ENCODE measurements at regions not wholly inside any gene's neighbourhood (a gene's known extent, or its start where the extent isn't known, plus 50 kb on each side); places are given as distances from the start of the nearest gene placed in this dataset.
"Not testable (repeated sequence)": the region's sequence is repeated elsewhere in the genome, so short reads cannot be mapped to it uniquely, and the experiment has no call there.

GRCh38 chr10:65052111-65052510, 1530.9 kb downstream of the REEP3 start:
- not testable (repeated sequence) for H3K36me3 ChIP-seq (ENCODE audit: control insufficient read depth, insufficient read depth, low read length); H3K4me3 ChIP-seq (ENCODE audit: low read depth, low read length); H3K4me1 ChIP-seq (ENCODE audit: control insufficient read depth, insufficient read depth, low read length); H3K9me3 ChIP-seq (ENCODE audit: control insufficient read depth, insufficient read depth, low read length); H3K27ac ChIP-seq (ENCODE audit: low read depth, low read length); H3K27me3 ChIP-seq (ENCODE audit: control insufficient read depth, insufficient read depth, low read length); H3K9ac ChIP-seq (ENCODE audit: low read depth, low read length)

GRCh38 chr10:65053397-65053796, 1532.2 kb downstream of the REEP3 start:
- not testable (repeated sequence) for H3K27ac ChIP-seq (ENCODE audit: low read depth, low read length); H3K36me3 ChIP-seq (ENCODE audit: control insufficient read depth, insufficient read depth, low read length); H3K4me3 ChIP-seq (ENCODE audit: low read depth, low read length); H3K9ac ChIP-seq (ENCODE audit: low read depth, low read length); H3K9me3 ChIP-seq (ENCODE audit: control insufficient read depth, insufficient read depth, low read length); H3K4me1 ChIP-seq (ENCODE audit: control insufficient read depth, insufficient read depth, low read length); H3K27me3 ChIP-seq (ENCODE audit: control insufficient read depth, insufficient read depth, low read length)

- not testable (repeated sequence) for H3K9me3 ChIP-seq (ENCODE audit: control insufficient read depth, insufficient read depth, low read length); H3K4me3 ChIP-seq (ENCODE audit: low read depth, low read length); H3K27me3 ChIP-seq (ENCODE audit: control insufficient read depth, insufficient read depth, low read length); H3K4me1 ChIP-seq (ENCODE audit: control insufficient read depth, insufficient read depth, low read length); H3K36me3 ChIP-seq (ENCODE audit: control insufficient read depth, insufficient read depth, low read length); H3K9ac ChIP-seq (ENCODE audit: low read depth, low read length); H3K27ac ChIP-seq (ENCODE audit: low read depth, low read length)
Measured at GRCh38 chr10:65053831-65054351, 1532.7 kb downstream of the REEP3 start.

GRCh38 chr10:65054701-65055100, 1533.5 kb downstream of the REEP3 start:
- H3K4me3 ChIP-seq (ENCODE audit: low read depth, low read length); H3K4me1 ChIP-seq (ENCODE audit: control insufficient read depth, insufficient read depth, low read length); H3K9me3 ChIP-seq (ENCODE audit: control insufficient read depth, insufficient read depth, low read length); H3K27me3 ChIP-seq (ENCODE audit: control insufficient read depth, insufficient read depth, low read length); H3K36me3 ChIP-seq (ENCODE audit: control insufficient read depth, insufficient read depth, low read length); H3K9ac ChIP-seq (ENCODE audit: low read depth, low read length); H3K27ac ChIP-seq (ENCODE audit: low read depth, low read length): not testable (repeated sequence)

- Histone ChIP-seq H3K4me3 (ENCODE audit: low read depth, low read length) (no peak overlapping the region), H3K27ac (ENCODE audit: low read depth, low read length) (no peak overlapping the region), H3K9ac (ENCODE audit: low read depth, low read length) (no peak overlapping the region)
Measured at GRCh38 chr10:65065278-65065677, 1544.1 kb downstream of the REEP3 start.

GRCh38 chr10:65083222-65083621, 1562.0 kb downstream of the REEP3 start:
- Histone ChIP-seq H3K9ac (ENCODE audit: low read depth, low read length) (no peak overlapping the region), H3K4me3 (ENCODE audit: low read depth, low read length) (no peak overlapping the region), H3K9me3 (ENCODE audit: control insufficient read depth, insufficient read depth, low read length) (peaks cover 35% of the 10 kb centered on the region), H3K4me1 (ENCODE audit: control insufficient read depth, insufficient read depth, low read length) (no peaks in the 10 kb centered on the region), H3K27me3 (ENCODE audit: control insufficient read depth, insufficient read depth, low read length) (no peaks in the 10 kb centered on the region), H3K27ac (ENCODE audit: low read depth, low read length) (no peak overlapping the region), H3K36me3 (ENCODE audit: control insufficient read depth, insufficient read depth, low read length) (no peaks in the 10 kb centered on the region)

More at GRCh38 chr10:65065278-65065677, 1544.1 kb downstream of the REEP3 start:
- Histone ChIP-seq H3K36me3 (ENCODE audit: control insufficient read depth, insufficient read depth, low read length) (no peaks in the 10 kb centered on the region), H3K4me1 (ENCODE audit: control insufficient read depth, insufficient read depth, low read length) (no peaks in the 10 kb centered on the region), H3K27me3 (ENCODE audit: control insufficient read depth, insufficient read depth, low read length) (no peaks in the 10 kb centered on the region), H3K9me3 (ENCODE audit: control insufficient read depth, insufficient read depth, low read length) (no peaks in the 10 kb centered on the region)

GRCh38 chr10:65090991-65091390, 1569.8 kb downstream of the REEP3 start:
- Histone ChIP-seq H3K27ac (ENCODE audit: low read depth, low read length) (no peak overlapping the region), H3K9me3 (ENCODE audit: control insufficient read depth, insufficient read depth, low read length) (peaks cover 10% of the 10 kb centered on the region), H3K27me3 (ENCODE audit: control insufficient read depth, insufficient read depth, low read length) (no peaks in the 10 kb centered on the region), H3K4me1 (ENCODE audit: control insufficient read depth, insufficient read depth, low read length) (no peaks in the 10 kb centered on the region), H3K9ac (ENCODE audit: low read depth, low read length) (no peak overlapping the region), H3K36me3 (ENCODE audit: control insufficient read depth, insufficient read depth, low read length) (no peaks in the 10 kb centered on the region), H3K4me3 (ENCODE audit: low read depth, low read length) (no peak overlapping the region)

- no peaks in the 10 kb centered on the region for H3K27me3 ChIP-seq (ENCODE audit: control insufficient read depth, insufficient read depth, low read length)
Measured at GRCh38 chr10:65100146-65100545, 1578.9 kb downstream of the REEP3 start.

GRCh38 chr10:65100881-65101280, 1579.7 kb downstream of the REEP3 start:
- not testable (repeated sequence) for H3K9ac ChIP-seq (ENCODE audit: low read depth, low read length); H3K27me3 ChIP-seq (ENCODE audit: control insufficient read depth, insufficient read depth, low read length); H3K36me3 ChIP-seq (ENCODE audit: control insufficient read depth, insufficient read depth, low read length); H3K27ac ChIP-seq (ENCODE audit: low read depth, low read length); H3K4me3 ChIP-seq (ENCODE audit: low read depth, low read length); H3K4me1 ChIP-seq (ENCODE audit: control insufficient read depth, insufficient read depth, low read length)
- H3K9me3 ChIP-seq (ENCODE audit: control insufficient read depth, insufficient read depth, low read length), result peaks cover 14% of the 10 kb centered on the region

More at GRCh38 chr10:65100146-65100545, 1578.9 kb downstream of the REEP3 start:
- no peak overlapping the region for H3K27ac ChIP-seq (ENCODE audit: low read depth, low read length)
- H3K36me3 ChIP-seq (ENCODE audit: control insufficient read depth, insufficient read depth, low read length), result no peaks in the 10 kb centered on the region
- no peaks in the 10 kb centered on the region for H3K4me1 ChIP-seq (ENCODE audit: control insufficient read depth, insufficient read depth, low read length)
- peaks cover 12% of the 10 kb centered on the region for H3K9me3 ChIP-seq (ENCODE audit: control insufficient read depth, insufficient read depth, low read length)
- H3K4me3 ChIP-seq (ENCODE audit: low read depth, low read length), result no peak overlapping the region
- no peak overlapping the region for H3K9ac ChIP-seq (ENCODE audit: low read depth, low read length)

GRCh38 chr10:65110009-65110408, 1588.8 kb downstream of the REEP3 start:
- peaks cover 3% of the 10 kb centered on the region; the same call in 1 of the 2 replicates for H3K9me3 ChIP-seq (ENCODE audit: control insufficient read depth, insufficient read depth, low read length)
- no peaks in the 10 kb centered on the region for H3K4me1 ChIP-seq (ENCODE audit: control insufficient read depth, insufficient read depth, low read length)
- H3K27ac ChIP-seq (ENCODE audit: low read depth, low read length), result no peak overlapping the region

GRCh38 chr10:65111059-65111458, 1589.9 kb downstream of the REEP3 start:
- not testable (repeated sequence) for H3K27ac ChIP-seq (ENCODE audit: low read depth, low read length); H3K27me3 ChIP-seq (ENCODE audit: control insufficient read depth, insufficient read depth, low read length); H3K9ac ChIP-seq (ENCODE audit: low read depth, low read length); H3K4me1 ChIP-seq (ENCODE audit: control insufficient read depth, insufficient read depth, low read length); H3K4me3 ChIP-seq (ENCODE audit: low read depth, low read length); H3K9me3 ChIP-seq (ENCODE audit: control insufficient read depth, insufficient read depth, low read length); H3K36me3 ChIP-seq (ENCODE audit: control insufficient read depth, insufficient read depth, low read length)

More at GRCh38 chr10:65110009-65110408, 1588.8 kb downstream of the REEP3 start:
- H3K4me3 ChIP-seq (ENCODE audit: low read depth, low read length), result no peak overlapping the region
- no peak overlapping the region for H3K9ac ChIP-seq (ENCODE audit: low read depth, low read length)
- H3K27me3 ChIP-seq (ENCODE audit: control insufficient read depth, insufficient read depth, low read length), result no peaks in the 10 kb centered on the region
- H3K36me3 ChIP-seq (ENCODE audit: control insufficient read depth, insufficient read depth, low read length), result no peaks in the 10 kb centered on the region

GRCh38 chr10:65112573-65112972, 1591.4 kb downstream of the REEP3 start:
- Histone ChIP-seq H3K27ac (ENCODE audit: low read depth, low read length) (no peak overlapping the region), H3K4me1 (ENCODE audit: control insufficient read depth, insufficient read depth, low read length) (no peaks in the 10 kb centered on the region), H3K9me3 (ENCODE audit: control insufficient read depth, insufficient read depth, low read length) (no peaks in the 10 kb centered on the region), H3K27me3 (ENCODE audit: control insufficient read depth, insufficient read depth, low read length) (no peaks in the 10 kb centered on the region), H3K9ac (ENCODE audit: low read depth, low read length) (no peak overlapping the region), H3K4me3 (ENCODE audit: low read depth, low read length) (no peak overlapping the region), H3K36me3 (ENCODE audit: control insufficient read depth, insufficient read depth, low read length) (no peaks in the 10 kb centered on the region)
